ENCODE measurements at regions not wholly inside any gene's neighbourhood (a gene's known extent, or its start where the extent isn't known, plus 50 kb on each side); places are given as distances from the start of the nearest gene placed in this dataset.

- Mint-ChIP-seq H3K9me3 (no peaks in the 10 kb centered on the region), H3K4me3 (no peak overlapping the region), H3K27ac (no peak overlapping the region), H3K4me1 (ENCODE audit: low read depth) (no peaks in the 10 kb centered on the region), H3K27me3 (no peaks in the 10 kb centered on the region), H3K36me3 (ENCODE audit: low read depth) (no peaks in the 10 kb centered on the region)
- intact Hi-C loops (cut with micrococcal nuclease), result no loop called here
Measured at GRCh38 chr1:187228790-187229189, 400.0 kb downstream of the PLA2G4A start.

- Mint-ChIP-seq H3K27me3 (no peaks in the 10 kb centered on the region), H3K27ac (no peak overlapping the region), H3K9me3 (no peaks in the 10 kb centered on the region), H3K4me3 (no peak overlapping the region), H3K4me1 (ENCODE audit: low read depth) (no peaks in the 10 kb centered on the region), H3K36me3 (ENCODE audit: low read depth) (no peaks in the 10 kb centered on the region)
- intact Hi-C loops (cut with micrococcal nuclease), result no loop called here
Measured at GRCh38 chr1:187229496-187229895, 400.7 kb downstream of the PLA2G4A start.

- Mint-ChIP-seq H3K9me3 (no peaks in the 10 kb centered on the region), H3K36me3 (ENCODE audit: low read depth) (no peaks in the 10 kb centered on the region), H3K4me3 (no peak overlapping the region), H3K27me3 (no peaks in the 10 kb centered on the region), H3K4me1 (ENCODE audit: low read depth) (no peaks in the 10 kb centered on the region), H3K27ac (no peak overlapping the region)
- intact Hi-C loops (cut with micrococcal nuclease), result no loop called here
Measured at GRCh38 chr1:187234706-187235105, 406.0 kb downstream of the PLA2G4A start.

GRCh38 chr1:187236199-187236598 is 407.4 kb downstream of the PLA2G4A start:
- no peaks in the 10 kb centered on the region for H3K27me3 Mint-ChIP-seq
- H3K36me3 Mint-ChIP-seq (ENCODE audit: low read depth), result no peaks in the 10 kb centered on the region
- no peak overlapping the region for H3K4me3 Mint-ChIP-seq
- no peaks in the 10 kb centered on the region for H3K9me3 Mint-ChIP-seq
- intact Hi-C loops (cut with micrococcal nuclease), result no loop called here
- H3K4me1 Mint-ChIP-seq (ENCODE audit: low read depth), result no peaks in the 10 kb centered on the region
- H3K27ac Mint-ChIP-seq, result no peak overlapping the region

GRCh38 chr1:187236676-187237075 is 407.9 kb downstream of the PLA2G4A start:
- no peak overlapping the region for H3K27ac Mint-ChIP-seq
- intact Hi-C loops (cut with micrococcal nuclease), result no loop called here
- no peaks in the 10 kb centered on the region for H3K36me3 Mint-ChIP-seq (ENCODE audit: low read depth)
- no peaks in the 10 kb centered on the region for H3K9me3 Mint-ChIP-seq
- H3K4me3 Mint-ChIP-seq, result no peak overlapping the region
- no peaks in the 10 kb centered on the region for H3K4me1 Mint-ChIP-seq (ENCODE audit: low read depth)
- no peaks in the 10 kb centered on the region for H3K27me3 Mint-ChIP-seq

- intact Hi-C loops (cut with micrococcal nuclease), result no loop called here
- no peaks in the 10 kb centered on the region for H3K9me3 Mint-ChIP-seq
- no peaks in the 10 kb centered on the region for H3K4me1 Mint-ChIP-seq (ENCODE audit: low read depth)
- no peaks in the 10 kb centered on the region for H3K36me3 Mint-ChIP-seq (ENCODE audit: low read depth)
- no peaks in the 10 kb centered on the region for H3K27me3 Mint-ChIP-seq
- H3K4me3 Mint-ChIP-seq, result no peak overlapping the region
- no peak overlapping the region for H3K27ac Mint-ChIP-seq
Measured at GRCh38 chr1:187237542-187237941, 408.8 kb downstream of the PLA2G4A start.

- no peak overlapping the region for H3K4me3 Mint-ChIP-seq
- H3K9me3 Mint-ChIP-seq, result no peaks in the 10 kb centered on the region
- no peaks in the 10 kb centered on the region for H3K27me3 Mint-ChIP-seq
- H3K27ac Mint-ChIP-seq, result no peak overlapping the region
- intact Hi-C loops (cut with micrococcal nuclease), result no loop called here
- H3K36me3 Mint-ChIP-seq (ENCODE audit: low read depth), result no peaks in the 10 kb centered on the region
- no peaks in the 10 kb centered on the region for H3K4me1 Mint-ChIP-seq (ENCODE audit: low read depth)
Measured at GRCh38 chr1:187241971-187242370, 413.2 kb downstream of the PLA2G4A start.

GRCh38 chr1:187244623-187245022 is 415.9 kb downstream of the PLA2G4A start:
- no peaks in the 10 kb centered on the region for H3K36me3 Mint-ChIP-seq (ENCODE audit: low read depth)
- no peaks in the 10 kb centered on the region for H3K4me1 Mint-ChIP-seq (ENCODE audit: low read depth)
- intact Hi-C loops (cut with micrococcal nuclease), result no loop called here
- no peak overlapping the region for H3K4me3 Mint-ChIP-seq
- H3K9me3 Mint-ChIP-seq, result no peaks in the 10 kb centered on the region
- no peak overlapping the region for H3K27ac Mint-ChIP-seq
- no peaks in the 10 kb centered on the region for H3K27me3 Mint-ChIP-seq

- H3K36me3 Mint-ChIP-seq (ENCODE audit: low read depth), result no peaks in the 10 kb centered on the region
- intact Hi-C loops (cut with micrococcal nuclease), result no loop called here
- H3K27me3 Mint-ChIP-seq, result no peaks in the 10 kb centered on the region
Measured at GRCh38 chr1:187245201-187245600, 416.5 kb downstream of the PLA2G4A start.

GRCh38 chr1:187249196-187249595 is 420.4 kb downstream of the PLA2G4A start:
- H3K27ac Mint-ChIP-seq, result no peak overlapping the region
- H3K9me3 Mint-ChIP-seq, result no peaks in the 10 kb centered on the region
- H3K36me3 Mint-ChIP-seq (ENCODE audit: low read depth), result no peaks in the 10 kb centered on the region
- H3K4me1 Mint-ChIP-seq (ENCODE audit: low read depth), result no peaks in the 10 kb centered on the region
- no peaks in the 10 kb centered on the region for H3K27me3 Mint-ChIP-seq
- intact Hi-C loops (cut with micrococcal nuclease), result no loop called here
- H3K4me3 Mint-ChIP-seq, result no peak overlapping the region

More at GRCh38 chr1:187245201-187245600, 416.5 kb downstream of the PLA2G4A start:
- H3K4me1 Mint-ChIP-seq (ENCODE audit: low read depth), result no peaks in the 10 kb centered on the region
- no peak overlapping the region for H3K4me3 Mint-ChIP-seq
- H3K27ac Mint-ChIP-seq, result no peak overlapping the region
- H3K9me3 Mint-ChIP-seq, result no peaks in the 10 kb centered on the region

- no peaks in the 10 kb centered on the region for H3K9me3 Mint-ChIP-seq
Measured at GRCh38 chr1:187252923-187253322, 424.2 kb downstream of the PLA2G4A start.

GRCh38 chr1:187257476-187257875 is 428.7 kb downstream of the PLA2G4A start:
- intact Hi-C loops (cut with micrococcal nuclease), result no loop called here
- H3K27me3 Mint-ChIP-seq, result no peaks in the 10 kb centered on the region
- no peak overlapping the region for H3K27ac Mint-ChIP-seq
- H3K36me3 Mint-ChIP-seq (ENCODE audit: low read depth), result no peaks in the 10 kb centered on the region
- no peak overlapping the region for H3K4me3 Mint-ChIP-seq
- no peaks in the 10 kb centered on the region for H3K4me1 Mint-ChIP-seq (ENCODE audit: low read depth)
- H3K9me3 Mint-ChIP-seq, result no peaks in the 10 kb centered on the region

More at GRCh38 chr1:187252923-187253322, 424.2 kb downstream of the PLA2G4A start:
- Mint-ChIP-seq H3K4me1 (ENCODE audit: low read depth) (no peaks in the 10 kb centered on the region), H3K27ac (no peak overlapping the region), H3K4me3 (no peak overlapping the region), H3K36me3 (ENCODE audit: low read depth) (no peaks in the 10 kb centered on the region), H3K27me3 (no peaks in the 10 kb centered on the region)
- intact Hi-C loops (cut with micrococcal nuclease), result no loop called here

- H3K4me1 Mint-ChIP-seq (ENCODE audit: low read depth), result no peaks in the 10 kb centered on the region
- no peak overlapping the region for H3K27ac Mint-ChIP-seq
- intact Hi-C loops (cut with micrococcal nuclease), result no loop called here
- H3K9me3 Mint-ChIP-seq, result no peaks in the 10 kb centered on the region
- no peaks in the 10 kb centered on the region for H3K27me3 Mint-ChIP-seq
- no peaks in the 10 kb centered on the region for H3K36me3 Mint-ChIP-seq (ENCODE audit: low read depth)
- H3K4me3 Mint-ChIP-seq, result no peak overlapping the region
Measured at GRCh38 chr1:187261637-187262036, 432.9 kb downstream of the PLA2G4A start.

- no peaks in the 10 kb centered on the region for H3K4me1 Mint-ChIP-seq (ENCODE audit: low read depth)
- H3K27me3 Mint-ChIP-seq, result no peaks in the 10 kb centered on the region
- no peak overlapping the region for H3K27ac Mint-ChIP-seq
- H3K36me3 Mint-ChIP-seq (ENCODE audit: low read depth), result no peaks in the 10 kb centered on the region
- no peak overlapping the region for H3K4me3 Mint-ChIP-seq
- intact Hi-C loops (cut with micrococcal nuclease), result no loop called here
- no peaks in the 10 kb centered on the region for H3K9me3 Mint-ChIP-seq
Measured at GRCh38 chr1:187262731-187263130, 434.0 kb downstream of the PLA2G4A start.

- Mint-ChIP-seq H3K36me3 (ENCODE audit: low read depth) (no peaks in the 10 kb centered on the region), H3K9me3 (no peaks in the 10 kb centered on the region), H3K4me1 (ENCODE audit: low read depth) (no peaks in the 10 kb centered on the region), H3K27me3 (no peaks in the 10 kb centered on the region), H3K27ac (no peak overlapping the region), H3K4me3 (no peak overlapping the region)
- intact Hi-C loops (cut with micrococcal nuclease), result no loop called here
Measured at GRCh38 chr1:187264995-187265602, 436.4 kb downstream of the PLA2G4A start.

All from dendritic cell treated with granulocyte-macrophage colony-stimulating factor and Interleukin-4, amounts not matched to agents 40 ng/mL and 50 ng/mL, for 4 days (primary cell).